HepG2 (cell line): ENCODE measurements at regions not wholly inside any gene's neighbourhood (a gene's known extent, or its start where the extent isn't known, plus 50 kb on each side); places are given as distances from the start of the nearest gene placed in this dataset.

Experiments used
- ATAC-seq: fragments of 200-7000 bp; cut with Tn5 transposase; 3 replicates; pipeline ENCODE4 v1.9.1; 2020; ENCODE audit warnings: mild to moderate bottlenecking, moderate library complexity
- BruUV-seq: library from RNA; stranded (reverse); fragments of 400-500 nt; replicated peaks from 2 replicates; lab custom pipeline; 2021; lab: Mats Ljungman, UMichigan
- CTCF ChIA-PET: fragments of 300-600 bp; formaldehyde crosslinking; extraction: SDS; loops from one replicate; lab custom pipeline; 2021; ENCODE audit warnings: low total read pairs, inconsistent platforms, low intra/inter-chr PET ratio; lab: Yijun Ruan, JAX
- POLR2A ChIA-PET: fragments of 350-600 bp; sonication (Branson Sonifier 250); formaldehyde crosslinking; loops from one replicate; lab custom pipeline; 2020; ENCODE audit warnings: antibody characterized with exemption, inconsistent platforms; lab: Yijun Ruan, JAX
- DNase-seq: peaks from one replicate; pipeline ENCODE4 v3.0.0-alpha.2; 2015; ENCODE audit warnings: low spot score
- FAIRE-seq: peaks from 3 replicates; lab custom pipeline; 2011; peaks lifted over from hg19 to GRCh38; lab: Jason Lieb, UNC
- H2AFZ ChIP-seq: one replicate; pipeline ENCODE4 v1.6.1; 2011; ENCODE audit warnings: low read length, inconsistent platforms
- H3K27ac ChIP-seq: fragments of 300-600 bp; 3 replicates; pipeline ENCODE4 v1.8.0; 2011; ENCODE audit warnings: mixed run types, mild to moderate bottlenecking, mixed read lengths, low read length, inconsistent platforms; ENCODE audit not compliant: insufficient read depth; ENCODE audit errors: extremely low read length
- H3K27me3 ChIP-seq, 2 experiments: fragments of 200-600 bp in 1 of 2; 2 replicates in 1 of 2; 3 replicates in 1 of 2; pipeline versions ENCODE4 v1.6.0 to v1.8.0; 2011; ENCODE audit warnings: low read length in 2 of 2, mild to moderate bottlenecking in 2 of 2, moderate library complexity in 2 of 2, inconsistent platforms in 1 of 2; ENCODE audit not compliant: insufficient read depth in 2 of 2, control insufficient read depth in 1 of 2
- H3K36me3 ChIP-seq, 2 experiments: fragments of 200-600 bp in 1 of 2; replicated peaks in 1 of 2; 2 replicates in 1 of 2; 3 replicates in 1 of 2; pipeline versions ENCODE4 v1.5.1 to v1.8.0; 2011; ENCODE audit warnings: low read length in 2 of 2, inconsistent platforms in 1 of 2; ENCODE audit not compliant: insufficient read depth in 2 of 2, control insufficient read depth in 1 of 2
- H3K4me1 ChIP-seq: 2 replicates; pipeline ENCODE4 v1.5.1; 2012; ENCODE audit warnings: low read length, inconsistent platforms; ENCODE audit not compliant: insufficient read depth
- H3K4me2 ChIP-seq: 2 replicates; pipeline ENCODE4 v1.6.0; 2011; ENCODE audit warnings: low read depth, low read length, inconsistent platforms
- H3K4me3 ChIP-seq, 3 experiments: fragments of 200-600 bp in 1 of 3; sonication (generic), shearing (Covaris generic) in 1 of 3; replicated peaks in 1 of 3; 2 replicates each; pipeline ENCODE4 v1.5.1; 2011 to 2016; ENCODE audit warnings: low read length in 3 of 3, inconsistent platforms in 2 of 3, low read depth in 2 of 3, mild to moderate bottlenecking in 2 of 3, control low read depth in 1 of 3, mixed read lengths in 1 of 3; ENCODE audit not compliant: insufficient read depth in 1 of 3
- H3K79me2 ChIP-seq: one replicate; pipeline ENCODE4 v1.6.1; 2011; ENCODE audit warnings: low read length, inconsistent platforms; ENCODE audit not compliant: insufficient read depth
- H3K9ac ChIP-seq: 2 replicates; pipeline ENCODE4 v1.6.0; 2011; ENCODE audit warnings: mild to moderate bottlenecking, low read depth, low read length, inconsistent platforms; ENCODE audit not compliant: insufficient read depth
- H3K9me3 ChIP-seq: 2 replicates; pipeline ENCODE4 v1.5.1; 2012; ENCODE audit warnings: mild to moderate bottlenecking, low read length
- H4K20me1 ChIP-seq: 2 replicates; pipeline ENCODE4 v1.6.0; 2011; ENCODE audit warnings: inconsistent platforms, mild to moderate bottlenecking, low read length, moderate library complexity; ENCODE audit not compliant: insufficient read depth
- CBX5 ChIP-seq: sonication (generic); formaldehyde crosslinking; IDR thresholded peaks from 2 replicates; pipeline ENCODE4 v1.4.0; 2020; ENCODE audit warnings: missing genetic modification reagents, borderline replicate concordance
- FOXK2 ChIP-seq: fragments of 450-650 bp; IDR thresholded peaks from 2 replicates; pipeline ENCODE4 v1.6.1; 2016
- HES4 ChIP-seq: sonication (generic); formaldehyde crosslinking; IDR thresholded peaks from 2 replicates; pipeline ENCODE4 v1.9.0; 2021; ENCODE audit warnings: mild to moderate bottlenecking, missing genetic modification reagents, borderline replicate concordance
- JARID2 ChIP-seq: sonication (generic); formaldehyde crosslinking; IDR thresholded peaks from 2 replicates; pipeline ENCODE4 v1.8.1; 2023; ENCODE audit warnings: missing genetic modification reagents, inconsistent platforms; ENCODE audit not compliant: insufficient replicate concordance
- NR1H2 ChIP-seq: sonication (generic); formaldehyde crosslinking; IDR thresholded peaks from 2 replicates; pipeline ENCODE4 v1.8.1; 2022; ENCODE audit warnings: low read depth, missing genetic modification reagents, borderline replicate concordance
- RFX3 ChIP-seq: IDR thresholded peaks from 2 replicates; pipeline ENCODE4 v1.6.1; 2016; ENCODE audit warnings: missing biosample characterization, missing genetic modification reagents
- SATB2 ChIP-seq: sonication (generic); formaldehyde crosslinking; IDR thresholded peaks from 2 replicates; pipeline ENCODE4 v1.5.0; 2020; ENCODE audit warnings: missing genetic modification reagents
- SMC3 ChIP-seq: IDR thresholded peaks from 2 replicates; pipeline ENCODE4 v1.6.1; 2011; ENCODE audit warnings: low read length, improper control_type of control experiment
- YY1 ChIP-seq: IDR thresholded peaks from 2 replicates; pipeline ENCODE4 v1.6.1; 2011; ENCODE audit warnings: low read length, low read depth, moderate library complexity, mild to moderate bottlenecking; ENCODE audit not compliant: insufficient read depth, insufficient replicate concordance
- ZFP36 ChIP-seq: fragments of 150-350 bp; IDR thresholded peaks from 2 replicates; pipeline ENCODE4 v1.6.1; 2018; ENCODE audit warnings: borderline replicate concordance, low read length, low read depth; ENCODE audit not compliant: partially characterized antibody
- ZNF468 ChIP-seq: sonication (generic); formaldehyde crosslinking; IDR thresholded peaks from 2 replicates; pipeline ENCODE4 v1.8.0; 2022; ENCODE audit warnings: mild to moderate bottlenecking, moderate library complexity, missing genetic modification reagents
- ZNF530 ChIP-seq: sonication (generic); formaldehyde crosslinking; IDR thresholded peaks from 2 replicates; pipeline ENCODE4 v1.5.0; 2020; ENCODE audit warnings: low read depth, mild to moderate bottlenecking, missing genetic modification reagents
- ZSCAN31 ChIP-seq: sonication (generic); formaldehyde crosslinking; IDR thresholded peaks from 2 replicates; pipeline ENCODE4 v1.5.0; 2020; ENCODE audit warnings: low read depth, mild to moderate bottlenecking, missing genetic modification reagents
- WGBS: methylation state at CpG from one replicate; pipeline ENCODE4 v1.1.6; 2017; ENCODE audit warnings: low lambda C conversion rate; 5-methylcytosine and 5-hydroxymethylcytosine counted together
- in situ Hi-C: cut with HindIII; loops from 2 replicates; pipeline ENCODE4 v1.10.0; 2017; ENCODE audit warnings: low pct_unique_long_range_greater_than_20kb; ENCODE audit not compliant: extremely low pct_ligation_motif_present
- intact Hi-C: fragments of 100-400 bp; cut with micrococcal nuclease; formaldehyde crosslinking; loops from one replicate; pipeline ENCODE4 v1.10.0; 2022; ENCODE audit not compliant: unreplicated experiment
- TF ChIP-seq, protein P1 (sequence below): sonication (generic); formaldehyde crosslinking; IDR thresholded peaks from 2 replicates; pipeline ENCODE4 v1.4.0; 2020; ENCODE audit warnings: missing genetic modification reagents

DNA sequence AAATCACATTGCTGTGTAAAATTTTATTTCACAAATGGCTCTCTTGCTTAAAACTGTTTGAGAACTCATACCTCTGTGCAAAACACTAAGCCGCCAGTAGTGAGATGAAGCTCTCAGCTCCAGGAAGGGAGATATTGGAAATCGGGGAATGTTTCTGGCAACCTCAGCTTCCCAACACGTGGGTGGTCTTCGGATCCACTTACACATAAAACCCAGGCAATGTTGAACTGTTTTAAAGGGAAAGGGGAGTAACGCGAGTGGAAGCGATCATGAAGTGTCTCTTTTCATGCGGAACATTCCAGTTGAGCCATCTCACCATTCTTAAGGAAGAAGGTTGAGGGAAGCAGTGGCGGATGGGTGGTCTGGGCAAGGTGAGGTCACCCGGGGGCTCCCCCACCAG is 136.8 kb downstream of the ASB1 start:
- CTCF ChIA-PET = no interaction called here
- Histone ChIP-seq H3K4me1 (peaks cover 13% of the 10 kb centered on the region), H3K9me3 (no peaks in the 10 kb centered on the region), H3K4me2 (no peak overlapping the region), H3K4me3 (no peak overlapping the region), H3K36me3 (no peaks in the 10 kb centered on the region), H2AFZ (no peak overlapping the region), H4K20me1 (no peaks in the 10 kb centered on the region), H3K27me3 (peaks cover 8 to 52% of the 10 kb centered on the region in 2 experiments; a peak in 3 of 5 replicates), H3K9ac (no peak overlapping the region), H3K79me2 (no peaks in the 10 kb centered on the region), H3K27ac (no peak overlapping the region)
- no TSS peak for BruUV-seq
- 67% methylated on average over 10 of the region's 10 CpGs for WGBS
- POLR2A ChIA-PET = no interaction called here
- DNase-seq (no peak), ATAC-seq (no peak), FAIRE-seq (no peak)
- intact Hi-C loops (loop anchor here (5.0 kb wide), 1 partner anchor 96 kb away; no protein-coding TSS in a partner anchor), in situ Hi-C loops (loop anchor here (10.0 kb wide), 1 partner anchor 199 kb away; no protein-coding TSS in a partner anchor)
- no peak for TF ChIP-seq FOXK2
- no peak for TF ChIP-seq SMC3
- TF ChIP-seq SATB2 (CRISPR knock-in tag) = no peak
- TF ChIP-seq ZFP36 = no peak
- TF ChIP-seq CBX5 (CRISPR knock-in tag) = no peak
- TF ChIP-seq YY1 = no peak
- no peak for TF ChIP-seq JARID2 (CRISPR knock-in tag)
- no peak for TF ChIP-seq NR1H2 (CRISPR knock-in tag)
- TF ChIP-seq ZNF530 = no peak
- TF ChIP-seq, protein P1, sequence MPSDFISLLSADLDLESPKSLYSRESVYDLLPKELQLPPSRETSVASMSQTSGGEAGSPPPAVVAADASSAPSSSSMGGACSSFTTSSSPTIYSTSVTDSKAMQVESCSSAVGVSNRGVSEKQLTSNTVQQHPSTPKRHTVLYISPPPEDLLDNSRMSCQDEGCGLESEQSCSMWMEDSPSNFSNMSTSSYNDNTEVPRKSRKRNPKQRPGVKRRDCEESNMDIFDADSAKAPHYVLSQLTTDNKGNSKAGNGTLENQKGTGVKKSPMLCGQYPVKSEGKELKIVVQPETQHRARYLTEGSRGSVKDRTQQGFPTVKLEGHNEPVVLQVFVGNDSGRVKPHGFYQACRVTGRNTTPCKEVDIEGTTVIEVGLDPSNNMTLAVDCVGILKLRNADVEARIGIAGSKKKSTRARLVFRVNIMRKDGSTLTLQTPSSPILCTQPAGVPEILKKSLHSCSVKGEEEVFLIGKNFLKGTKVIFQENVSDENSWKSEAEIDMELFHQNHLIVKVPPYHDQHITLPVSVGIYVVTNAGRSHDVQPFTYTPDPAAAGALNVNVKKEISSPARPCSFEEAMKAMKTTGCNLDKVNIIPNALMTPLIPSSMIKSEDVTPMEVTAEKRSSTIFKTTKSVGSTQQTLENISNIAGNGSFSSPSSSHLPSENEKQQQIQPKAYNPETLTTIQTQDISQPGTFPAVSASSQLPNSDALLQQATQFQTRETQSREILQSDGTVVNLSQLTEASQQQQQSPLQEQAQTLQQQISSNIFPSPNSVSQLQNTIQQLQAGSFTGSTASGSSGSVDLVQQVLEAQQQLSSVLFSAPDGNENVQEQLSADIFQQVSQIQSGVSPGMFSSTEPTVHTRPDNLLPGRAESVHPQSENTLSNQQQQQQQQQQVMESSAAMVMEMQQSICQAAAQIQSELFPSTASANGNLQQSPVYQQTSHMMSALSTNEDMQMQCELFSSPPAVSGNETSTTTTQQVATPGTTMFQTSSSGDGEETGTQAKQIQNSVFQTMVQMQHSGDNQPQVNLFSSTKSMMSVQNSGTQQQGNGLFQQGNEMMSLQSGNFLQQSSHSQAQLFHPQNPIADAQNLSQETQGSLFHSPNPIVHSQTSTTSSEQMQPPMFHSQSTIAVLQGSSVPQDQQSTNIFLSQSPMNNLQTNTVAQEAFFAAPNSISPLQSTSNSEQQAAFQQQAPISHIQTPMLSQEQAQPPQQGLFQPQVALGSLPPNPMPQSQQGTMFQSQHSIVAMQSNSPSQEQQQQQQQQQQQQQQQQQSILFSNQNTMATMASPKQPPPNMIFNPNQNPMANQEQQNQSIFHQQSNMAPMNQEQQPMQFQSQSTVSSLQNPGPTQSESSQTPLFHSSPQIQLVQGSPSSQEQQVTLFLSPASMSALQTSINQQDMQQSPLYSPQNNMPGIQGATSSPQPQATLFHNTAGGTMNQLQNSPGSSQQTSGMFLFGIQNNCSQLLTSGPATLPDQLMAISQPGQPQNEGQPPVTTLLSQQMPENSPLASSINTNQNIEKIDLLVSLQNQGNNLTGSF (CRISPR knock-in tag) = no peak
- no peak for TF ChIP-seq ZNF468 (CRISPR knock-in tag)
- no peak for TF ChIP-seq RFX3 (CRISPR knock-in tag)
- no peak for TF ChIP-seq HES4
- no peak for TF ChIP-seq ZSCAN31
